ENCODE measurements at regions not wholly inside any gene's neighbourhood (a gene's known extent, or its start where the extent isn't known, plus 50 kb on each side); places are given as distances from the start of the nearest gene placed in this dataset.

DNA sequence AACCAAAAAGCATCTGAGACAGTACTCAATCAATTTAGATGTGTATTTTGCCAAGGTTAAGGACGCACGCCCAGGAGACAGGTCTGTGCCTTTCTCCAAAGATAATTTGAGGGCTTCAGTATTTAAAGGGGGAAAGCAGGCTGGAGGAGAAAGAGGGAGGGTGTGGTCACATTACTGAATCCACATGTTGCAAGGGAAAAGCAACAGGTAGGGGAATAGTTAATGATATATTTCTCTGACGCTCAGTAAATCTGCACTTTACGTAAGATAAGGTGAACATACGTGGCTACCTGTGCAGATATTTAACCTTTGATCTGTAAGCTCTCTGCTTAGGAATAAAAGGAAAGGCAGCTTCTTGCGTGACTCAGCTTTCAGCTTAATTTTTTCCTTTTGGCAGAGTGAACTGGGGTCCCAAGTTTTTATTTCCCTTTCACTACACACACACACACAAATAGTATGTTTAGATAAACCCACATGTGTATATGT lies 443.4 kb downstream of the NTRK2 start:
- no peak for TF ChIP-seq NR2F2 (IDR thresholded peaks at IDR 0.05)
- no peak for TF ChIP-seq HNF4G (IDR thresholded peaks at IDR 0.05)
- no peak for TF ChIP-seq EGR1 (IDR thresholded peaks at IDR 0.05; ENCODE audit: low read depth in 2 of 2)
- TF ChIP-seq, protein P1, sequence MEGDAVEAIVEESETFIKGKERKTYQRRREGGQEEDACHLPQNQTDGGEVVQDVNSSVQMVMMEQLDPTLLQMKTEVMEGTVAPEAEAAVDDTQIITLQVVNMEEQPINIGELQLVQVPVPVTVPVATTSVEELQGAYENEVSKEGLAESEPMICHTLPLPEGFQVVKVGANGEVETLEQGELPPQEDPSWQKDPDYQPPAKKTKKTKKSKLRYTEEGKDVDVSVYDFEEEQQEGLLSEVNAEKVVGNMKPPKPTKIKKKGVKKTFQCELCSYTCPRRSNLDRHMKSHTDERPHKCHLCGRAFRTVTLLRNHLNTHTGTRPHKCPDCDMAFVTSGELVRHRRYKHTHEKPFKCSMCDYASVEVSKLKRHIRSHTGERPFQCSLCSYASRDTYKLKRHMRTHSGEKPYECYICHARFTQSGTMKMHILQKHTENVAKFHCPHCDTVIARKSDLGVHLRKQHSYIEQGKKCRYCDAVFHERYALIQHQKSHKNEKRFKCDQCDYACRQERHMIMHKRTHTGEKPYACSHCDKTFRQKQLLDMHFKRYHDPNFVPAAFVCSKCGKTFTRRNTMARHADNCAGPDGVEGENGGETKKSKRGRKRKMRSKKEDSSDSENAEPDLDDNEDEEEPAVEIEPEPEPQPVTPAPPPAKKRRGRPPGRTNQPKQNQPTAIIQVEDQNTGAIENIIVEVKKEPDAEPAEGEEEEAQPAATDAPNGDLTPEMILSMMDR (IDR thresholded peaks at IDR 0.05; ENCODE audit: low read depth, low read length, missing input control): no peak
- no peak for TF ChIP-seq GABPA (IDR thresholded peaks at IDR 0.05 in 1 of 2, conservative IDR thresholded peaks at IDR 0.05 in 1 of 2)
- TF ChIP-seq JUND (IDR thresholded peaks at IDR 0.05): no peak
- TF ChIP-seq, protein P2, sequence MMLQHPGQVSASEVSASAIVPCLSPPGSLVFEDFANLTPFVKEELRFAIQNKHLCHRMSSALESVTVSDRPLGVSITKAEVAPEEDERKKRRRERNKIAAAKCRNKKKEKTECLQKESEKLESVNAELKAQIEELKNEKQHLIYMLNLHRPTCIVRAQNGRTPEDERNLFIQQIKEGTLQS (IDR thresholded peaks at IDR 0.05): no peak
- TF ChIP-seq YY1 (IDR thresholded peaks at IDR 0.05): no peak
- TF ChIP-seq, protein P3, sequence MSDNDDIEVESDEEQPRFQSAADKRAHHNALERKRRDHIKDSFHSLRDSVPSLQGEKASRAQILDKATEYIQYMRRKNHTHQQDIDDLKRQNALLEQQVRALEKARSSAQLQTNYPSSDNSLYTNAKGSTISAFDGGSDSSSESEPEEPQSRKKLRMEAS (IDR thresholded peaks at IDR 0.05): no peak
